ENCODE measurements at regions not wholly inside any gene's neighbourhood (a gene's known extent, or its start where the extent isn't known, plus 50 kb on each side); places are given as distances from the start of the nearest gene placed in this dataset.

DNA sequence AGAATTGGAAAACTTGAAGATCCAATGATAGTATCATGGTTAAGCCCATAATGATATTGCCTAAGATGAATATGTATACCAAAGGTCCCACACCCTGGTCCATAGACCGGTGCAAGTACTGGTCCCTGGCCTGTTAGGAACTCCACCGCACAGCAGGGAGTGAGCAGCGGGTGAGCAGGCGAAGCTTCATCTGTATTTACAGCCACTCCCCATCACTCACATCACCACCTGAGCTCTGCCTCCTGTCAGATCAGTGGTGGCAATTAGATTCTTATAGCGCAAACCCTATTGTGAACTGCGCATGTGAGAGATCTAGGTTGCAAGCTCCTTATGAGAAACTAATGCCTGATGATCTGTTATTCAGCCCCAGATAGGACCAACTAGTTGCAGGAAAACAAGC lies 402.4 kb downstream of the EPHA4 start:
- DNase-seq (ENCODE audit: low spot score) (no peak), FAIRE-seq (no peak)

GRCh38 chr2:221170548-221170947 lies 401.6 kb downstream of the EPHA4 start:
- FAIRE-seq: no peak
- DNase-seq (ENCODE audit: low spot score): no peak

GRCh38 chr2:221176667-221177066 lies 395.4 kb downstream of the EPHA4 start:
- DNase-seq (ENCODE audit: low spot score) (no peak), FAIRE-seq (no peak)

DNA sequence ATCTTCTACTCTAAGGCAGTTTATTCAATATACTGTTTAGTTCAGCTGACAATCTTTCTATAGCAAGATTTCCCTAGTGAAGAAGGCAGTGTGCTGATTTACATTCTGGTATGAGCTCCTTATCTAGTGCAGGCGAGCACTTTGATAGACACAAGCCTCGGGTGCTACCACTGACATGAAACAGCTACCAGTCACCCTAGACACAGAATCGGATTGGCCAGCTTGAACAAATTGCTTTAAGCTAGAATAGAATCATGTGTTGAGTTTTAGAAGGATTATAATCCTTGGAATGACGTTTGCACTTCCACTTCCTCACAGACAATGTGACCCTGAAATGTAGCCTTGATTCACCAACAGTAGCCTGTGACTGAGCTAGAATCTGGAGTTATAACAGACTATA lies 394.0 kb downstream of the EPHA4 start:
- FAIRE-seq (no peak), DNase-seq (ENCODE audit: low spot score) (no peak)

GRCh38 chr2:221186873-221187272 lies 385.2 kb downstream of the EPHA4 start:
- FAIRE-seq (no peak), DNase-seq (ENCODE audit: low spot score) (no peak)

DNA sequence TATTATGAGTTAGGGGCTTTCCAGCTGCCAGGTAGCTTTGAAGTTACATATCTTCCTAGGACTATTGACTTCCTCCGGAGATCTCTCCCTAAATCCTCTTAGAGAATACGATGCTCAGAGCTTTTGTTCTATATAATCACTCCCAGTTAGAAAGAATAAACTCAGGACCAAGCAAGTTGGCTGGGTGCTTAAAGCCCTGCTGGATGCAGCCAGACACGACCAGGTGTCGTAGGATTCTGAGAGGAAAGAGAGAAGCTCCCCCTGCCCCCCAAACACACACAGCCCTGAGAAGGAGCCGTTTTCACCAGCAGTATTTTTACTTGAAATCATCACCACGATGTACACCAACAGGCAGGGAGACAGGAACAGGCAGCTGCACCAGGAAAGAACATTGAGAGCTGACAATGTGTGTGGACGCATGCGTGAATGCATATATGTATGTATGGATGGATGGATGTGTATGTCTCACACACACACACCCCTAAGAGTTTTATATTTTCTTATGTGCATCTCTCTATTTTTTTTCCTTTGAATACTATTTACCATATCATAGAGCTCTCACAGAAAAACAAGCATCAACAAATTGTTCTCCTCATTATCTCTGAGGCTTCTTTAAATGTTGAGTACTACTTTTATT lies 382.6 kb downstream of the EPHA4 start:
- DNase-seq (ENCODE audit: low spot score) (no peak), FAIRE-seq (no peak)

GRCh38 chr2:221195829-221196228 lies 376.3 kb downstream of the EPHA4 start:
- no peak for FAIRE-seq
- DNase-seq (ENCODE audit: low spot score): no peak

- no peak for FAIRE-seq
These were observed 374.8 kb downstream of the EPHA4 start for GRCh38 chr2:221197225-221197856.

DNA sequence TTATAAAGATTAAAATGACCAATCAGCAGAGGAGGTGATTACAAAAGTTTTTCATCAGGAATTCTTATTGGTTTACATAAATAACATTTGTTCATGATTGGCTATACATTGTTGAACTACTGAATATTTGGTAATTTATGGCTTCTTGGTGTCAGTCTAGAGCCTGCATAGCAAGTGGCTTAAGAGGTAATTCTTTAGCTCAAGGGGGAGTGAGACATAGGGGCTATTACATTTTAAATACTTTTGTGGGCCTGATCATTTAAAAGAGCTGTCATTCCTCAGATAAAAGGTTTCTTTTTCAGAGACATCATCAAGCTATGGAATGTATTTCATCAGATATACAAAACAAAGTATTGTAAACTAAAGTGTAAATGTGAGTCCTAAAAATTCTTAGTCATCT lies 373.8 kb downstream of the EPHA4 start:
- no peak for FAIRE-seq
- no peak for DNase-seq (ENCODE audit: low spot score)

More at GRCh38 chr2:221197225-221197856, 374.8 kb downstream of the EPHA4 start:
- DNase-seq (ENCODE audit: low spot score): no peak

GRCh38 chr2:221200184-221200839 lies 371.8 kb downstream of the EPHA4 start:
- DNase-seq (ENCODE audit: low spot score) (no peak), FAIRE-seq (no peak)

- FAIRE-seq: no peak
- DNase-seq (ENCODE audit: low spot score): no peak
These were observed 369.7 kb downstream of the EPHA4 start for GRCh38 chr2:221202431-221202830.

GRCh38 chr2:221203125-221203524 lies 369.0 kb downstream of the EPHA4 start:
- FAIRE-seq: no peak
- no peak for DNase-seq (ENCODE audit: low spot score)

GRCh38 chr2:221203856-221204255 lies 368.2 kb downstream of the EPHA4 start:
- DNase-seq (ENCODE audit: low spot score): no peak
- no peak for FAIRE-seq

DNA sequence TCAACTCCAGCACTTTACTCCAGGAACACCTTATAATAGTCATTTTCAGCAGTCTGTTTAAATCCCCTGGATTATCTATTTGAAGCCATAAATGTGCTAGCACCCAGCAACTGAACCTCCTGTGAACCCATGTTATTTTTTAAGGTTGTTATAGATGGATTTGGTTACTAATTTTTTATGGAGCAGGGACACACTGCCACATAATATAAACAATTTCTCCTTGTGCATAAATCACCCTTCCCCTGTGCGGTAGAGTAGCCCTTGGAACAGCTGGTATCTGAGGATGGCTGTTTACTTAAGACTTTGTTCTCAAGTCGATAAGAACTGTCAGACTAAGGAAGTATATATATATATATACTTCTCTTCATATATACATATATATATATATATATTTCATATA lies 367.4 kb downstream of the EPHA4 start:
- FAIRE-seq: no peak
- DNase-seq (ENCODE audit: low spot score): no peak

GRCh38 chr2:221205103-221205673 lies 366.9 kb downstream of the EPHA4 start:
- DNase-seq (ENCODE audit: low spot score): no peak
- FAIRE-seq: no peak

DNA sequence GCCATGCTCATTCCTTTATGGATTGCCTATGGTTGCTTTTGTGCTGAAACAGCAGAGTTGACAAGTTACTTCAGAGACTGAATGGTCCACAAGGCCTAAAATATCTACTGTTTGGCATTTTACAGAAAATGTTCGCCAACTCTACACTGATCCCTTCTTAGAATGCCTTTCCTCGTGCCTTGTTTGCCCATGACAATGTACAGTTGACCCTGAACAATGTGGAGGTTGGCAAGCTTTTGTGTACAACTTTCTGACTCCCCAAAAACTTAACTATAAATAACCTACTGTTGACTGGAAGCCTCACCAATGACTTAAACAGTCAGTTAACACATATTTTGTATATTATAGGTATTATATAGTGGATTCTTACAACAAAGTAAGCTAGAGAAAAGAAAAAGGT lies 361.4 kb downstream of the EPHA4 start:
- FAIRE-seq (no peak), DNase-seq (ENCODE audit: low spot score) (no peak)

DNA sequence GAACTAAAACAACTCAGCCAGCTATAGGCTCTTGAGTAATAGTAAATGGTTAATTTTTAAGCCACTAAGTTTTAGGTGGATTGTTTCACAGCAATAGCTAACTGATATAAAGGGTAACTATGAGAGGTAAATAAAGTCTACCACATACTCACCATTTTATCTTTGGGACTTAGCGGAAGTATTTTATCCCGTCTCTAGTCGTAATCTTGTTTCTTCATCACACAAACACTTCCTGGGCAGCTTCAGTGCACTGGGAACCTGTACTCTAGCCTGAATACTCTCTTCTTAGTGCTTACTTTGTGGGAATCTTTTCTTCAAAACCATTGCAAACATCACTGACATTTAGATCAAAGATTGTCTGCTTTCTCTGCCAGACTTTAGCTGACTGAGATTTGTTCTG lies 360.5 kb downstream of the EPHA4 start:
- no peak for DNase-seq (ENCODE audit: low spot score)
- no peak for FAIRE-seq

- FAIRE-seq (no peak), DNase-seq (ENCODE audit: low spot score) (no peak)
These were observed 360.0 kb downstream of the EPHA4 start for GRCh38 chr2:221212105-221212504.

DNA sequence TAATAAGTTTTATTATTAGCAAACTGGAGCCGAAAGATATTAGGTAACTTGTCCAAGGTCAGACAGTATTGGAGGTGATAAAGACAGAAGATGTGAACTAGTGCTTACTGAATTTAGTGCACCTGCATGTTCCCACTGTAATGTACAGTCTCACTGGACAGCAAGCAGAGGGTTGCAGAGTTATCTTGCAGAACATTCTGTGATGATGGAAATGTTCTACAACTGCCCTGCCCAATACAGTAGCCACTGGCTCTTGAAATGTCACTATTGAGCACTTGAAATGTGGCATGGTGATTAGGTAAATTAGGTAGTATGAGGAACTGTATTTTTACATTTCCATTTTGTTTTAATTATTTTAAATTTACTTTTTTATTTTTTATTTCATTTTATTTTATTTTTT lies 356.6 kb downstream of the EPHA4 start:
- no peak for DNase-seq (ENCODE audit: low spot score)
- FAIRE-seq: no peak

DNA sequence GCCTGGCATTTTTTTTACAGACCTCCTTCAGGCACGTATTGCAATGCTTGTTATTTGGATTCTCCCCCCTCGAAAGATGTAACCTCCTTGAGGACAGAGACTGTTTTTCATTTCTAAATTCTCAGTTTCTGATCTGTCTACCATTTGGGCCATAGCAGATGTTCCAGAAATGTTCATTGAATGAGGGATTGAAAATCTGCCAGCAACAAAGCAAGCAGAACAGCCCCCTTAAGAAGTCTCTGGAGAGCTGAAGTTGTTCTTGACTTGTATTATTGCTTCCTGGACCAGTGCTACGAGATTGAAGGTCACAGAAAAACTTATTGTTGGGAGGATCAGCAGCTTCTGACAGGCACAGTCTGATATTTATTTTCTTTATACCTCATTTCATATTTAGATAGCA lies 355.5 kb downstream of the EPHA4 start:
- DNase-seq (ENCODE audit: low spot score): no peak

GRCh38 chr2:221225752-221226151 lies 346.4 kb downstream of the EPHA4 start:
- FAIRE-seq (no peak), DNase-seq (ENCODE audit: low spot score) (no peak)

More for the DNA sequence above, 355.5 kb downstream of the EPHA4 start:
- no peak for FAIRE-seq

GRCh38 chr2:221228214-221228769 lies 343.8 kb downstream of the EPHA4 start:
- no peak for FAIRE-seq
- DNase-seq (ENCODE audit: low spot score): no peak
